ENCODE measurements at regions not wholly inside any gene's neighbourhood (a gene's known extent, or its start where the extent isn't known, plus 50 kb on each side); places are given as distances from the start of the nearest gene placed in this dataset.

DNA sequence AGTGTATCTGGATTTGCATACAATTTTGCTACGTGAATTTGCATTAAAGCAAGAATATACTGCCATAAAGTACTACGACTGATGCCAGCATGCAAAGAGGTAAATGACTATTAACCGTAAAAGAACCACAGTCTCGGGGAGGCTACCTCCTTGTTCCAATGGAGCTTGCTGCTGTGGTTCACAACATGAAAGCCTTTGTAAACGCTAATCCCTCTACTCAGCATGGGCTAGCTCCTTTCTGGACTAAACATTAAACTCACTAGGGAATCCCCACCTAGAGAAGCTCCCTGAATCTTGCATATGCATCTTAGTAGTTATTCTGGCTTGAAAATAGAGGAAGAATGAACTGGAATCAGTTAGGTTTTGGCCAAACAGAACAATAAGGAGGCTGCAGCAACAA lies 60.5 kb upstream of the ARHGAP32 start:
- TF ChIP-seq, protein P1, sequence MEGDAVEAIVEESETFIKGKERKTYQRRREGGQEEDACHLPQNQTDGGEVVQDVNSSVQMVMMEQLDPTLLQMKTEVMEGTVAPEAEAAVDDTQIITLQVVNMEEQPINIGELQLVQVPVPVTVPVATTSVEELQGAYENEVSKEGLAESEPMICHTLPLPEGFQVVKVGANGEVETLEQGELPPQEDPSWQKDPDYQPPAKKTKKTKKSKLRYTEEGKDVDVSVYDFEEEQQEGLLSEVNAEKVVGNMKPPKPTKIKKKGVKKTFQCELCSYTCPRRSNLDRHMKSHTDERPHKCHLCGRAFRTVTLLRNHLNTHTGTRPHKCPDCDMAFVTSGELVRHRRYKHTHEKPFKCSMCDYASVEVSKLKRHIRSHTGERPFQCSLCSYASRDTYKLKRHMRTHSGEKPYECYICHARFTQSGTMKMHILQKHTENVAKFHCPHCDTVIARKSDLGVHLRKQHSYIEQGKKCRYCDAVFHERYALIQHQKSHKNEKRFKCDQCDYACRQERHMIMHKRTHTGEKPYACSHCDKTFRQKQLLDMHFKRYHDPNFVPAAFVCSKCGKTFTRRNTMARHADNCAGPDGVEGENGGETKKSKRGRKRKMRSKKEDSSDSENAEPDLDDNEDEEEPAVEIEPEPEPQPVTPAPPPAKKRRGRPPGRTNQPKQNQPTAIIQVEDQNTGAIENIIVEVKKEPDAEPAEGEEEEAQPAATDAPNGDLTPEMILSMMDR (conservative IDR thresholded peaks at IDR 0.05; ENCODE audit: control insufficient read depth, insufficient read depth, low read depth, low read length): no peak
- no peak overlapping the region for H3K4me3 ChIP-seq (ENCODE audit: control insufficient read depth, low read depth, low read length)
- no peak for DNase-seq (ENCODE audit: low read depth)

DNA sequence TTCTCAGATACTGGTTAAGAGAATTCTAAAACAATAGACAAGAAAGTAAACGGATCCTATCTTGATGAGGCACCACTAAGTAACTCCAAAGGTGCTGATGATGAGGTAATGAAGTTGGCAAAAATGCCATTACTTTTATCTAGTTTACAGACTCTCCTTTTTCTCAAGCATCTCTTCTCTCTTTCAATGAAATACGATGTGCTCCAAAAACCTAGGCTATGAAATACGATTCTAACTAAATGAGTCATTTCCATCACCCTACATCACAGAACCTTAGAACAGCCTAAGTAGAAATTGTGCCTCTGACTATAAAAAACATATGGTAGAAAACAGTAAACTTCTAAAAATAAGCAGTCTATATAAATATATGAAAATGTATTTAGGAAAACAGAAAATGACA lies 58.9 kb upstream of the ARHGAP32 start:
- TF ChIP-seq, protein P1 (conservative IDR thresholded peaks at IDR 0.05; ENCODE audit: control insufficient read depth, insufficient read depth, low read depth, low read length): no peak
- peak; percentile 74 for DNase-seq (ENCODE audit: low read depth)
- no peak overlapping the region for H3K4me3 ChIP-seq (ENCODE audit: control insufficient read depth, low read depth, low read length)

DNA sequence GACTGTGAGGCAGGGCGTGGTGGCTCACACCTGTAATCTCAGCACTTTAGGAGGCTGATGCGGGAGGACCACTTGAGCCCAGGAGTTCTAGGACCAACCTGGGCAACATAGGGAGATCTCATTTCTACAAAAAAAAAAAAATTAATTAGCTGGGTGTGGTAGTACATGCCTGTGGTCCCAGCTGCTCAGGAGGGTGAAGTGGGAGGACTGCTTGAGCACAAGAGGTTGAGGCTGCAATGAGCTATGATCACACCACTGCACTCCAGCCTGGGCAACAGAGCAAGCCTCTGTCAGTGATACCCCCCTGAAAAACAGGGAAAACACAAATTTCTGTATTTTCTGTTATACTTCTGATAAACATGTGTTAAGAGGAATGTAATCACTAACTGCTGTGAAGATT lies 57.8 kb upstream of the ARHGAP32 start:
- no peak overlapping the region for H3K4me3 ChIP-seq (ENCODE audit: control insufficient read depth, low read depth, low read length)
- DNase-seq (ENCODE audit: low read depth): peak; percentile 41
- TF ChIP-seq, protein P1 (conservative IDR thresholded peaks at IDR 0.05; ENCODE audit: control insufficient read depth, insufficient read depth, low read depth, low read length): no peak

DNA sequence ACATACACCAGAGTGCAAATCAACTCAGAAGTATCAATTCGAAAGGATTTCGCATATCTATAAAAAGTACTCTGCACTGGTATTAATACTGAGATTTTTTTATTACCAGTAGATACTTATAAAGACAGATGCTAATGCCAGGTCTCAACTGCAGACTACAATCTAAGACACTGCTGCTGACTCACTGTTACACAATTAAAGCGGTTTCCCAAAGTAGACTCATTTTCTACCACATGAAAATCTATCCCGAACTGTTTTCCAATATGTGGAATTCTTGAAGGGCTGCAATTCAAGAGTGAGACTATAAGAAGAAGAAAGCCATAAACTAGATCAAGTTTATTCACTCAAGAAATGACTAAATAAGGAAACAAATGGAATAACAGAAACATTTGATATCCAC lies 57.2 kb upstream of the ARHGAP32 start:
- peak; percentile 95 for DNase-seq (ENCODE audit: low read depth)
- no peak overlapping the region for H3K4me3 ChIP-seq (ENCODE audit: control insufficient read depth, low read depth, low read length)

DNA sequence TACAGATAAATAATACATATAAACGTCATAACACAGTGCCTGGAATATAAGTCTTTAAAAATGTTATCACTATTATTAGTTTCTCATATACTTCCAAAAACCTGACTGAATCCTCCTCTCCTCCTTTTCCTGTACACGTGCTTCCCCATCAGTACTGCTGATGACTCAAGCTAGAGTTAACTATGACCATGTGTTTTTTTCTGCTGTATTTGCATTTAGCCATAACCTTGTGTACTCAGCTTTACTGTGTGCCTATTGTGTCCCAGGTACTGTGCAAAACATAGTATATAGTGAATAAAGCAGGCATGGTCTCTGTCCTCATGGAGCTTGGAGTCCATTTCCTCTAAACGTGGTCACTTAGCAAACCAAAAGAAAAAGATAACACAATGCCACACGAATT lies 56.5 kb upstream of the ARHGAP32 start:
- TF ChIP-seq, protein P1 (conservative IDR thresholded peaks at IDR 0.05; ENCODE audit: control insufficient read depth, insufficient read depth, low read depth, low read length): no peak
- no peak overlapping the region for H3K4me3 ChIP-seq (ENCODE audit: control insufficient read depth, low read depth, low read length)
- peak; percentile 84 for DNase-seq (ENCODE audit: low read depth)

More for the DNA sequence above, 57.2 kb upstream of the ARHGAP32 start:
- TF ChIP-seq, protein P1 (conservative IDR thresholded peaks at IDR 0.05; ENCODE audit: control insufficient read depth, insufficient read depth, low read depth, low read length): no peak

DNA sequence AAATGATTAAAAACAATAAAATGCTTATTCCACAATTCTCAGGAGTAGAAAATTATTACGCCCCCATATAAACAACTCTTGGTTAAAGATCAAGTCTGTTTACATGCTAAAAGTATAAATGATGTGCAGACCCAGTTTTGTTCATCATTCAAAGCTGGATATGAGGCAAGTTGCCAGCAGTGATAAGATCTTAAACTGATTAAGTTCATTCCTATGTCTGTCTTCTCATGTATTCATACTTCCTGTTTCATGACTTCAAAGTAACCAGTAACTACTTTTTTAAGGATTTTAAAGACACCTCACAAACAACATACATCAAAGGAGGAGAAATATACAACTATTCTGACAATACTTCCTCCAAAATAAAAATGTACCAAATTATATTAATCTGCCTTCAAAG lies 55.0 kb upstream of the ARHGAP32 start:
- peak; percentile 16 for DNase-seq (ENCODE audit: low read depth)
- H3K4me3 ChIP-seq (ENCODE audit: control insufficient read depth, low read depth, low read length): no peak overlapping the region
- TF ChIP-seq, protein P1 (conservative IDR thresholded peaks at IDR 0.05; ENCODE audit: control insufficient read depth, insufficient read depth, low read depth, low read length): no peak

DNA sequence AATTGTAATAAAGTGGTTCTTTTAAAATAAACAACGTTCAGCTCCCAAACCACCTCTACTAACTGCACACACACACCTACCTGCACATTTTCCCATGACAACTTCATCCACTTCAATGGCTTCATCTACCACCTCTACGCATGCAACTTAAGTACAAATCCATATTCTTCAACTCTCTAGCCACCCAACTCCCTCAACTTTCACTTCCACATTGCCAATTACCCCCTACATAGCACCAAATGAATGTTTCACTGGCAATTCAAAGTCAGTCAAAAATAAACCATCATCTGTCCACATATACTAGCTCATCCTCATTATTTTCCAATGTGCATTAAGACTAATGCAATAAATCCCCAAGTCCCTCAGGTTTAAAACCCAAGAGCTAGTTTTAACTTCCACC lies 50.7 kb upstream of the ARHGAP32 start:
- H3K4me3 ChIP-seq (ENCODE audit: control insufficient read depth, low read depth, low read length): no peak overlapping the region
- TF ChIP-seq, protein P1 (conservative IDR thresholded peaks at IDR 0.05; ENCODE audit: control insufficient read depth, insufficient read depth, low read depth, low read length): no peak
- no peak for DNase-seq (ENCODE audit: low read depth)
